RWPE2 (cell line): ENCODE measurements at regions not wholly inside any gene's neighbourhood (a gene's known extent, or its start where the extent isn't known, plus 50 kb on each side); places are given as distances from the start of the nearest gene placed in this dataset.

ENCODE experiments used
- ATAC-seq: fragments of 200-7000 bp; cut with Tn5 transposase; 3 replicates; pipeline ENCODE4 v1.9.1; 2021; ENCODE audit warnings: low read depth
- DNase-seq: peaks from one replicate; pipeline ENCODE4 v3.0.0-alpha.2; 2020; ENCODE audit warnings: low spot score
- H3K27ac ChIP-seq: fragments of 450-650 bp; 2 replicates; pipeline ENCODE4 v1.5.1; 2017; ENCODE audit warnings: mild to moderate bottlenecking; ENCODE audit not compliant: poor library complexity, severe bottlenecking
- H3K27me3 ChIP-seq: fragments of 250-450 bp; sonication (Bioruptor Pico); 2 replicates; pipeline ENCODE4 v1.5.1; 2021; ENCODE audit warnings: mild to moderate bottlenecking, moderate library complexity; ENCODE audit not compliant: insufficient read depth, poor library complexity, severe bottlenecking
- H3K36me3 ChIP-seq: fragments of 250-450 bp; sonication (Bioruptor Pico); 2 replicates; pipeline ENCODE4 v1.5.1; 2020; ENCODE audit warnings: low read depth, mild to moderate bottlenecking, moderate library complexity
- H3K4me1 ChIP-seq: fragments of 250-450 bp; sonication (Bioruptor Pico); 2 replicates; pipeline ENCODE4 v1.5.1; 2021; ENCODE audit warnings: mild to moderate bottlenecking, moderate library complexity; ENCODE audit not compliant: insufficient read depth, poor library complexity, severe bottlenecking
- H3K4me3 ChIP-seq: fragments of 250-450 bp; sonication (Bioruptor Pico); 2 replicates; pipeline ENCODE4 v1.5.1; 2021; ENCODE audit warnings: mild to moderate bottlenecking, moderate library complexity; ENCODE audit not compliant: severe bottlenecking
- H3K9me3 ChIP-seq: fragments of 250-450 bp; sonication (Bioruptor Pico); 2 replicates; pipeline ENCODE4 v1.5.1; 2021; ENCODE audit warnings: mild to moderate bottlenecking, moderate library complexity; ENCODE audit not compliant: severe bottlenecking
- TF ChIP-seq, protein P1 (sequence below): fragments of 450-650 bp; IDR thresholded peaks from one replicate; pipeline ENCODE4 v1.5.1; 2017; ENCODE audit warnings: mild to moderate bottlenecking, moderate library complexity; ENCODE audit not compliant: poor library complexity, severe bottlenecking

DNA sequence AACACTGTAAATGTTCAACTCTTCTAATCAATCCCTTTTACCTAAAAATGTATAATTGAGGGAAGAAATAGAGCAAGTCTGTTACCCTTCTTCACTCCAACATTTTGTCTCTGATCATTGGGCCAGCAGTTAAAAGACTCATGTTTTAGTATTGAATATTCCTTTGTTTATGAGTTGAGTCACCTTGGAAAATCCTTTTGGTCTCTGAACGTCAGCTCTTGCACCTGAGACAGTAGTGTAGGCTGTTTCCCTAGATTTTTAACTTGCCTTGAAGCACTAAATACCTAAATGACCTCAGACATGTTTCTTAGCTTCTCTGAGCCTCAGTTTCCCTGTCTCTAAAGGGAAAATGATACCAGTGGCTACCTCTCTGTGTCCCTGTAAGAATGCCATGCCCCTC is 184.2 kb downstream of the RFC3 start:
- Histone ChIP-seq H3K4me1 (no peaks in the 10 kb centered on the region), H3K36me3 (no peaks in the 10 kb centered on the region), H3K27me3 (no peaks in the 10 kb centered on the region), H3K27ac (no peak overlapping the region), H3K4me3 (no peak overlapping the region), H3K9me3 (no peaks in the 10 kb centered on the region)
- ATAC-seq (no peak), DNase-seq (no peak)
- TF ChIP-seq, protein P1, sequence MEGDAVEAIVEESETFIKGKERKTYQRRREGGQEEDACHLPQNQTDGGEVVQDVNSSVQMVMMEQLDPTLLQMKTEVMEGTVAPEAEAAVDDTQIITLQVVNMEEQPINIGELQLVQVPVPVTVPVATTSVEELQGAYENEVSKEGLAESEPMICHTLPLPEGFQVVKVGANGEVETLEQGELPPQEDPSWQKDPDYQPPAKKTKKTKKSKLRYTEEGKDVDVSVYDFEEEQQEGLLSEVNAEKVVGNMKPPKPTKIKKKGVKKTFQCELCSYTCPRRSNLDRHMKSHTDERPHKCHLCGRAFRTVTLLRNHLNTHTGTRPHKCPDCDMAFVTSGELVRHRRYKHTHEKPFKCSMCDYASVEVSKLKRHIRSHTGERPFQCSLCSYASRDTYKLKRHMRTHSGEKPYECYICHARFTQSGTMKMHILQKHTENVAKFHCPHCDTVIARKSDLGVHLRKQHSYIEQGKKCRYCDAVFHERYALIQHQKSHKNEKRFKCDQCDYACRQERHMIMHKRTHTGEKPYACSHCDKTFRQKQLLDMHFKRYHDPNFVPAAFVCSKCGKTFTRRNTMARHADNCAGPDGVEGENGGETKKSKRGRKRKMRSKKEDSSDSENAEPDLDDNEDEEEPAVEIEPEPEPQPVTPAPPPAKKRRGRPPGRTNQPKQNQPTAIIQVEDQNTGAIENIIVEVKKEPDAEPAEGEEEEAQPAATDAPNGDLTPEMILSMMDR = no peak

DNA sequence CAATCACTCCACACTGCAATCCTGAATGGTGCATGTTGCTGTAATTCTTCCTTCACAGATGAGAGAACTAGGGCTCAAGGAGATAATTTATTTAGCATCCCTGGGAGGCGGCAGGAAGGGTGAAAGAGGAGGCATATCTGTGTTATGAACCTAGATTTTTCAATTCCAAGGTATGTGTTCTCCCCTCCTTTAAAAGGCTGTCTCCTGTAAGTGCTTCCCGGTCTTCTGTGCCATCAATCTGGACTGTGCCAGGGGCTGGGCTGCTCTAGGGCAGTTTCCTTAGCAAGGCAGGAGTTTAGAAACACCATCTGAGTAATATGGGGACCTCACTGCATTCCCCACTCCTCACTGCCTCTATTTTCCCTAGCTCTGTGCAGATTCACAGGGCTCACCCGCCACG is 185.0 kb downstream of the RFC3 start:
- Histone ChIP-seq H3K4me3 (no peak overlapping the region), H3K9me3 (no peaks in the 10 kb centered on the region), H3K27me3 (no peaks in the 10 kb centered on the region), H3K36me3 (no peaks in the 10 kb centered on the region), H3K27ac (no peak overlapping the region), H3K4me1 (no peaks in the 10 kb centered on the region)
- DNase-seq = no peak
- TF ChIP-seq, protein P1 = no peak
- ATAC-seq = no peak

DNA sequence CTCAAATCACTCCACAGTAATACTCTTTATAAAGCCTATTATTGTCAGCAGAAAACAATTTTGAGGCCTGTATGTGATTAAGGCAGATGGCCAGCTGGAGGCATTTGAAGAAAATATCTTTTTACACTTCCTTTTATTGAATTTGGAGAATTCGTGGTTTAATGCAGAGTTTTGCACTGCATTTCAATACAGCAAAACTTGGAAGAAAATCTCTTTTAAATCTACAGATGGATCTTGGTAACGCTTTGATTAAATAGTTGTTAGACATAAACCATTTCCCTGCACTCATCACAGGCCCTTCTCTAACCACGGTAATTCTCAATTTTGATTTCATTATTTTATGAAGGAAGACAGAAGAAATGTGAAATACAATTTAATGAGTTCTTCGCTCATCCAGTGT is 185.7 kb downstream of the RFC3 start:
- DNase-seq = no peak

DNA sequence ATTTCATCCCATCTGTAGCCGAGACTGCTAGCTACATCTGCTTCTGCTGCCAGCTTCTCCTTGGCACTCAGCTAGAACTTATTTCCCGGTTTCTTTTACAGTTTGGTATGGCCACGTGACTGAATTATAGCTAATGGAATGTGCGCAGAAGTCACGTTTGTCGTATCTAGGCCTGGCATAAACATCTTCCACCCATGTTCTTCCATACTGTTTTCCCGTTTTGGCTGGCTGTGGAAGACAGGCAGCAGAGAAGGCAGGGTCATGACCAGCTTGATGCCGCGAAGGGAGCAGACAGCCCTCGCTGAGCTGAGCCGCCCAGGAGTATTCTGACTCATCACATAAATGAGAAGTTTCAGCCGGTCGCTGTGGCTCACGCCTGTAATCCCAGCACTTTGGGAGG is 186.7 kb downstream of the RFC3 start:
- Histone ChIP-seq H3K4me1 (no peaks in the 10 kb centered on the region), H3K4me3 (no peak overlapping the region), H3K9me3 (no peaks in the 10 kb centered on the region), H3K27me3 (no peaks in the 10 kb centered on the region), H3K27ac (no peak overlapping the region), H3K36me3 (no peaks in the 10 kb centered on the region)
- TF ChIP-seq, protein P1 = no peak
- ATAC-seq (no peak), DNase-seq (no peak)

More for the DNA sequence above, 185.7 kb downstream of the RFC3 start:
- Histone ChIP-seq H3K27me3 (no peaks in the 10 kb centered on the region), H3K4me3 (no peak overlapping the region), H3K4me1 (no peaks in the 10 kb centered on the region), H3K36me3 (no peaks in the 10 kb centered on the region), H3K9me3 (no peaks in the 10 kb centered on the region), H3K27ac (no peak overlapping the region)
- no peak for ATAC-seq
- TF ChIP-seq, protein P1 = no peak

DNA sequence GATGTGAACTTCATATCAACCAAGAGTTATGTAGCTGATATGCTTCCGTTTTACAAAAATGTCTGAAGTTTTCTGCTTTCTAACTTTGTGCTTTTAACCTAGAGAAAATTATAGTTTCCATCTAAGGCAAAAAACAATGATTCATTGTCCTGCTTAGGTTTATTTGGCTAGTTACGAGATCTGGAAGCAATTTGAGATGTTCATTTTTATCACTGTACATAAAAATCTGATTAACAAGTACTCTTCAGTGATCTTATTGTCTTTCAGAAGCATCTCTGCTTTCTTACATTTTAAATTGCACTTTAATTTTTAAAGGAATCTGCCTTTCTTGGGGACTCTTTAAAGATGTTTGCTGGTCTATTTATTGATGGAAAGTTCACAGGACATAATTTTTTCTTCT is 188.1 kb downstream of the RFC3 start:
- no peak for ATAC-seq
- Histone ChIP-seq H3K36me3 (no peaks in the 10 kb centered on the region), H3K27me3 (no peaks in the 10 kb centered on the region), H3K27ac (no peak overlapping the region), H3K9me3 (no peaks in the 10 kb centered on the region), H3K4me1 (no peaks in the 10 kb centered on the region), H3K4me3 (no peak overlapping the region)
- no peak for DNase-seq
- TF ChIP-seq, protein P1 = no peak
